Thyroid gland (tissue), 4 donors: ENCODE measurements at regions not wholly inside any gene's neighbourhood (a gene's known extent, or its start where the extent isn't known, plus 50 kb on each side); places are given as distances from the start of the nearest gene placed in this dataset.

Experiments
- DNase-seq, 2 donors: peaks; one replicate each; pipeline ENCODE4 v3.0.0-alpha.2; 2019
- H3K27ac ChIP-seq, 3 donors: fragments of 200-600 bp; sonication (generic); 1 replicate in 2 of 3; 2 replicates in 1 of 3; pipeline ENCODE4 v1.5.1; 2016 to 2019; ENCODE audit warnings: mild to moderate bottlenecking in 1 of 3, moderate library complexity in 1 of 3
- H3K27me3 ChIP-seq: fragments of 200-600 bp; sonication (generic); one replicate; pipeline ENCODE4 v1.5.1; 2019
- H3K36me3 ChIP-seq, 2 donors: fragments of 200-600 bp; sonication (generic); one replicate each; pipeline ENCODE4 v1.5.1; 2016 to 2019
- H3K4me1 ChIP-seq, 2 donors: fragments of 200-600 bp; sonication (generic); one replicate each; pipeline ENCODE4 v1.5.1; 2017 to 2019
- H3K4me3 ChIP-seq, 3 donors: fragments of 200-600 bp; sonication (generic); replicated peaks in 1 of 3; 1 replicate in 2 of 3; 2 replicates in 1 of 3; pipeline ENCODE4 v1.5.1; 2016; ENCODE audit warnings: mild to moderate bottlenecking in 1 of 3
- H3K9me3 ChIP-seq: fragments of 200-600 bp; sonication (generic); one replicate; pipeline ENCODE4 v1.5.1; 2017
- CTCF ChIP-seq, 6 experiments: fragments of 200-600 bp in 3 of 6; fragments of 450-650 bp in 3 of 6; sonication (generic) in 3 of 6; IDR thresholded peaks; one replicate each; pipeline ENCODE4 v1.5.1; 2016 to 2019; ENCODE audit warnings: antibody characterized with exemption in 6 of 6, mild to moderate bottlenecking in 2 of 6, inconsistent platforms in 1 of 6, moderate library complexity in 1 of 6
- POLR2A ChIP-seq, 2 donors: fragments of 450-650 bp; IDR thresholded peaks; one replicate each; pipeline ENCODE4 v1.6.1; 2017; ENCODE audit warnings: antibody characterized with exemption in 2 of 2, mild to moderate bottlenecking in 2 of 2, moderate library complexity in 1 of 2
- WGBS, 2 donors: methylation state at CpG; one replicate each; pipeline ENCODE4 v1.1.5; 2017; 5-methylcytosine and 5-hydroxymethylcytosine counted together
- intact Hi-C: fragments of 100-400 bp; cut with DNase I; formaldehyde crosslinking; loops from one replicate; pipeline ENCODE4 v1.15.1; 2023

GRCh38 chr4:170529748-170530722, 440.3 kb upstream of the AADAT start:
- WGBS, 2 donors = 86 to 88% methylated on average over 5 of the region's 5 CpGs
- no peaks in the 10 kb centered on the region for H3K36me3 ChIP-seq
- no peaks in the 10 kb centered on the region for H3K4me1 ChIP-seq
- no peaks in the 10 kb centered on the region for H3K9me3 ChIP-seq
- H3K27me3 ChIP-seq = no peaks in the 10 kb centered on the region
- H3K4me3 ChIP-seq = no peak overlapping the region
- TF ChIP-seq POLR2A (IDR thresholded peaks at IDR 0.05) (no peak), CTCF (IDR thresholded peaks at IDR 0.05) (no peak)
- DNase-seq = no peak
- no peak overlapping the region for H3K27ac ChIP-seq
- intact Hi-C loops = no loop called here

- no peak for DNase-seq
- intact Hi-C loops = no loop called here
- no peak overlapping the region for H3K27ac ChIP-seq
- no peak for TF ChIP-seq CTCF (IDR thresholded peaks at IDR 0.05)
- TF ChIP-seq POLR2A (IDR thresholded peaks at IDR 0.05) = no peak
- H3K9me3 ChIP-seq = no peaks in the 10 kb centered on the region
- 74 to 78% methylated on average over 1 of the region's 1 CpG for WGBS, 2 donors
- no peaks in the 10 kb centered on the region for H3K4me1 ChIP-seq
- H3K27me3 ChIP-seq = no peaks in the 10 kb centered on the region
- H3K36me3 ChIP-seq = no peaks in the 10 kb centered on the region
- no peak overlapping the region for H3K4me3 ChIP-seq
Observed at GRCh38 chr4:170526471-170526870, 436.7 kb upstream of the AADAT start.

GRCh38 chr4:170522427-170522970, 432.7 kb upstream of the AADAT start:
- Histone ChIP-seq H3K36me3 (no peaks in the 10 kb centered on the region), H3K9me3 (no peaks in the 10 kb centered on the region), H3K4me1 (no peaks in the 10 kb centered on the region), H3K27ac (no peak overlapping the region), H3K4me3 (no peak overlapping the region), H3K27me3 (no peaks in the 10 kb centered on the region)
- intact Hi-C loops = no loop called here
- WGBS, 2 donors = 86 to 89% methylated on average over 5 of the region's 5 CpGs
- TF ChIP-seq CTCF (IDR thresholded peaks at IDR 0.05) (no peak), POLR2A (IDR thresholded peaks at IDR 0.05) (no peak)
- no peak for DNase-seq

- no peak overlapping the region for H3K27ac ChIP-seq
- no peaks in the 10 kb centered on the region for H3K36me3 ChIP-seq
- WGBS, 2 donors = 76 to 81% methylated on average over 1 of the region's 1 CpG
- no peak for DNase-seq
- no peaks in the 10 kb centered on the region for H3K9me3 ChIP-seq
- no peaks in the 10 kb centered on the region for H3K4me1 ChIP-seq
- H3K27me3 ChIP-seq = no peaks in the 10 kb centered on the region
- no peak for TF ChIP-seq CTCF (IDR thresholded peaks at IDR 0.05)
- no peak for TF ChIP-seq POLR2A (IDR thresholded peaks at IDR 0.05)
- intact Hi-C loops = no loop called here
- H3K4me3 ChIP-seq = no peak overlapping the region
Observed at GRCh38 chr4:170497689-170498088, 407.9 kb upstream of the AADAT start.

GRCh38 chr4:170497112-170497511, 407.4 kb upstream of the AADAT start:
- no peaks in the 10 kb centered on the region for H3K27me3 ChIP-seq
- H3K27ac ChIP-seq = no peak overlapping the region
- no peaks in the 10 kb centered on the region for H3K9me3 ChIP-seq
- no peak overlapping the region for H3K4me3 ChIP-seq
- intact Hi-C loops = no loop called here
- no peaks in the 10 kb centered on the region for H3K4me1 ChIP-seq
- DNase-seq = no peak
- no peak for TF ChIP-seq CTCF (IDR thresholded peaks at IDR 0.05)
- WGBS, 2 donors = 71 to 78% methylated on average over 12 of the region's 12 CpGs
- no peaks in the 10 kb centered on the region for H3K36me3 ChIP-seq
